ENCODE measurements at regions not wholly inside any gene's neighbourhood (a gene's known extent, or its start where the extent isn't known, plus 50 kb on each side); places are given as distances from the start of the nearest gene placed in this dataset.

DNA sequence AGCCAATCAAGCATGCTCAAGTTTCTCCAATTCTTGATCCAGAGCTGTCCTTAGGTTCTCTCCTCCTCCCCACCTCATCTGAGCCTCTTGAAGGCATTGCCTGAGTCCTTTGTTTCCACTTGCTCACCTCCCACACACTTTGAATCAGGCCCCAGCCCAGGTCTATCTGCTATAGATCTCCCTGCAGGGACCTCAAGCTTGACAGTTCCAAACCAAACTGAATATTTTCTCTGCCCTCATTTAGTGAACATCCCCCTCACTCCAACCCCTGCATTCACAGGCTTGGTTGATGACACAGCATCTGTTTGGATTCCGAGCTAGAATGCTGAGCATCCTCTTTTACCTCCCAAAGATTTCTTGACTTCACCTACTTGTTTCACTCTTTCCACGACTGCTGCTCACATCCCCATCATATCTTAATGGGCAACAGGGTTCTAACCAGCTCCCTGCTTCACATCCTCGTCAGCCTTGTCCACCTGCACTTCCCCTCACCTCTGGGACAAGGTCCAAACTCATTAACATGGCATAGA is 474.5 kb downstream of the ZSWIM6 start:
- 69% methylated on average over 3 of the region's 3 CpGs for WGBS (ENCODE audit: insufficient coverage)
- H3K4me3 Mint-ChIP-seq = no peak overlapping the region

DNA sequence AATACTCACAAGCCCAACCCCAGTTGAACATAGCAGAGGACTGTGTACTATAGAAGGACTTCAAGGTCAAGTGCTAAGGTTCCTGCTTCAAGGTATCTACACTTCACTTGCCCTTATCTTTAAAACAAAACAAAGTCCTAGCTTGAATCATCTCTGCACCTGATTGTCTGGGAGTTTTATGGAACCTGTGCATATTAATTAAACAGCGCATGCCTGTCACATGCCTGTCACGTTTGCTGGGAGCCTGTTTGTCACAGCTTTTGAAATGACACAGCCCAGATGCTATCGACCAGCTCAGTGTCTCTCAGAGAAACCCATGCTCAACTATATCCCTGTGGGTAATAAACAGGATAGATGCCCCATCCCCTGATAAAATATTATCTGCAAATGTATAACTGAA is 476.0 kb downstream of the ZSWIM6 start:
- Histone ChIP-seq H3K27me3 (ENCODE audit: control insufficient read depth, insufficient read depth, low read length) (no peaks in the 10 kb centered on the region), H3K4me1 (ENCODE audit: control insufficient read depth, insufficient read depth, low read length) (no peaks in the 10 kb centered on the region), H3K9me3 (ENCODE audit: control insufficient read depth, insufficient read depth, low read length) (no peaks in the 10 kb centered on the region), H3K36me3 (ENCODE audit: control insufficient read depth, insufficient read depth, low read length) (no peaks in the 10 kb centered on the region), H3K4me3 (ENCODE audit: low read length) (no peak overlapping the region), H3K27ac (ENCODE audit: low read length) (no peak overlapping the region)
- intact Hi-C loops (cut with micrococcal nuclease) = no loop called here
- TF ChIP-seq, protein P1, sequence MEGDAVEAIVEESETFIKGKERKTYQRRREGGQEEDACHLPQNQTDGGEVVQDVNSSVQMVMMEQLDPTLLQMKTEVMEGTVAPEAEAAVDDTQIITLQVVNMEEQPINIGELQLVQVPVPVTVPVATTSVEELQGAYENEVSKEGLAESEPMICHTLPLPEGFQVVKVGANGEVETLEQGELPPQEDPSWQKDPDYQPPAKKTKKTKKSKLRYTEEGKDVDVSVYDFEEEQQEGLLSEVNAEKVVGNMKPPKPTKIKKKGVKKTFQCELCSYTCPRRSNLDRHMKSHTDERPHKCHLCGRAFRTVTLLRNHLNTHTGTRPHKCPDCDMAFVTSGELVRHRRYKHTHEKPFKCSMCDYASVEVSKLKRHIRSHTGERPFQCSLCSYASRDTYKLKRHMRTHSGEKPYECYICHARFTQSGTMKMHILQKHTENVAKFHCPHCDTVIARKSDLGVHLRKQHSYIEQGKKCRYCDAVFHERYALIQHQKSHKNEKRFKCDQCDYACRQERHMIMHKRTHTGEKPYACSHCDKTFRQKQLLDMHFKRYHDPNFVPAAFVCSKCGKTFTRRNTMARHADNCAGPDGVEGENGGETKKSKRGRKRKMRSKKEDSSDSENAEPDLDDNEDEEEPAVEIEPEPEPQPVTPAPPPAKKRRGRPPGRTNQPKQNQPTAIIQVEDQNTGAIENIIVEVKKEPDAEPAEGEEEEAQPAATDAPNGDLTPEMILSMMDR (IDR thresholded peaks at IDR 0.05) = no peak
- Mint-ChIP-seq H3K4me3 (no peak overlapping the region), H3K27ac (no peak overlapping the region), H3K9me3 (peaks cover 0 to 2% of the 10 kb centered on the region in 2 donors), H3K36me3 (no peaks in the 10 kb centered on the region), H3K27me3 (ENCODE audit: low read depth in 2 of 2) (peaks cover 0 to 4% of the 10 kb centered on the region in 2 donors), H3K4me1 (no peaks in the 10 kb centered on the region)
- no peak for DNase-seq
- ATAC-seq = no peak
- 89% methylated on average over 3 of the region's 3 CpGs for WGBS (ENCODE audit: insufficient coverage)

More for the DNA sequence above, 474.5 kb downstream of the ZSWIM6 start:
- no peak overlapping the region for H3K4me3 ChIP-seq (ENCODE audit: low read length)
- no peak for ATAC-seq
- Mint-ChIP-seq H3K36me3 (no peaks in the 10 kb centered on the region), H3K9me3 (peaks cover 0 to 3% of the 10 kb centered on the region in 2 donors), H3K27ac (no peak overlapping the region), H3K4me1 (no peaks in the 10 kb centered on the region), H3K27me3 (ENCODE audit: low read depth in 2 of 2) (peaks cover 0 to 4% of the 10 kb centered on the region in 2 donors)
- no peaks in the 10 kb centered on the region for H3K36me3 ChIP-seq (ENCODE audit: control insufficient read depth, insufficient read depth, low read length)
- H3K27me3 ChIP-seq (ENCODE audit: control insufficient read depth, insufficient read depth, low read length) = no peaks in the 10 kb centered on the region
- TF ChIP-seq, protein P1 (IDR thresholded peaks at IDR 0.05) = no peak
- H3K27ac ChIP-seq (ENCODE audit: low read length) = no peak overlapping the region
- no peaks in the 10 kb centered on the region for H3K9me3 ChIP-seq (ENCODE audit: control insufficient read depth, insufficient read depth, low read length)
- intact Hi-C loops (cut with micrococcal nuclease) = no loop called here
- DNase-seq = no peak
- H3K4me1 ChIP-seq (ENCODE audit: control insufficient read depth, insufficient read depth, low read length) = no peaks in the 10 kb centered on the region

DNA sequence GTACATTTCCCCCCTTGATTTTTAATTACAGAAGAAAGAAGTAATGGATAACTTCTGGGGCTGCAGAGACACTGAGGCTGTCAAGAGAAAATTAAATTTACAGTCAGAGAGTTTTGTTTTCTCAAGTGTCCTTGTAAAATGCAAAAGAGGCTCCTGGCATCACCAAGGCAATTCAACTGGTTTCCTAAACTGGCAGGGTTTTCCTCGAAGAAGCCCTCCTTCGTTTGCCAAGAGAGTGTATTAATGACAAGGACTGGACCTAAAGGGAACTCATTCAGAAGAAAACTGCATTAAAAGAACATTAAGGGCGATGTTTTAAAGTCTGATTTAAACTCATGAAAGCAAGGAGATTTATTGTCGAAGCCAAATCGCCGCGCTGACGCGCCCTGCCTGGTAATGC is 476.9 kb downstream of the ZSWIM6 start:
- ATAC-seq (no peak), DNase-seq (no peak)
- H3K4me1 Mint-ChIP-seq = no peaks in the 10 kb centered on the region
- peaks cover 0 to 4% of the 10 kb centered on the region in 2 donors for H3K27me3 Mint-ChIP-seq (ENCODE audit: low read depth in 2 of 2)
- peaks cover 0 to 2% of the 10 kb centered on the region in 2 donors for H3K9me3 Mint-ChIP-seq
- Histone ChIP-seq H3K27me3 (ENCODE audit: control insufficient read depth, insufficient read depth, low read length) (no peaks in the 10 kb centered on the region), H3K9me3 (ENCODE audit: control insufficient read depth, insufficient read depth, low read length) (no peaks in the 10 kb centered on the region), H3K4me3 (ENCODE audit: low read length) (no peak overlapping the region), H3K4me1 (ENCODE audit: control insufficient read depth, insufficient read depth, low read length) (no peaks in the 10 kb centered on the region), H3K36me3 (ENCODE audit: control insufficient read depth, insufficient read depth, low read length) (no peaks in the 10 kb centered on the region), H3K27ac (ENCODE audit: low read length) (no peak overlapping the region)
- WGBS (ENCODE audit: insufficient coverage) = 94% methylated on average over 9 of the region's 9 CpGs
- intact Hi-C loops (cut with micrococcal nuclease) = no loop called here
- H3K27ac Mint-ChIP-seq = no peak overlapping the region
- no peak overlapping the region for H3K4me3 Mint-ChIP-seq
- TF ChIP-seq, protein P1 (IDR thresholded peaks at IDR 0.05) = no peak
- no peaks in the 10 kb centered on the region for H3K36me3 Mint-ChIP-seq

DNA sequence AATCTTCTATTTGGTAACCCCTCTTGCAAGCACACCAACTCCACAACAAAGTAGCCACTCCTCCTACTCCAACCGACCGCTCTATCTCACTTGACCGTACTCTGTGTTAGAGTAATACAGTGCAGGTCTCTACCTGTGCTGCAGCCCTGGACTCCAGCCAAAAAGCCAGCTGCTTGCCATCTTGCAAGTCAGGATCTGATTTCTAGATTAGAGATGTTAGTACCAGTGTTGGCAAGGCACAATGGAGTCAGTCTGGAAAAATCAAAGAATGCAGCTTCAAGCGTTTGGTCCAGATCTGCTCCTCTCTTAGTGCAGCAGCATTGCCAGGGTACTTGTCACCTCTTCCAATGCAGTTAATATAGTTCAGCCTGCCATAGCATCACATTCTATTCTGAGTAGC is 477.6 kb downstream of the ZSWIM6 start:
- Mint-ChIP-seq H3K36me3 (no peaks in the 10 kb centered on the region), H3K9me3 (peaks cover 0 to 2% of the 10 kb centered on the region in 2 donors), H3K27ac (no peak overlapping the region), H3K4me3 (no peak overlapping the region), H3K27me3 (ENCODE audit: low read depth in 2 of 2) (peaks cover 0 to 4% of the 10 kb centered on the region in 2 donors), H3K4me1 (no peaks in the 10 kb centered on the region)
- TF ChIP-seq, protein P1 (IDR thresholded peaks at IDR 0.05) = no peak
- 98% methylated on average over 4 of the region's 4 CpGs for WGBS (ENCODE audit: insufficient coverage)
- intact Hi-C loops (cut with micrococcal nuclease) = no loop called here
- Histone ChIP-seq H3K4me3 (ENCODE audit: low read length) (no peak overlapping the region), H3K4me1 (ENCODE audit: control insufficient read depth, insufficient read depth, low read length) (no peaks in the 10 kb centered on the region), H3K27me3 (ENCODE audit: control insufficient read depth, insufficient read depth, low read length) (no peaks in the 10 kb centered on the region), H3K36me3 (ENCODE audit: control insufficient read depth, insufficient read depth, low read length) (no peaks in the 10 kb centered on the region), H3K27ac (ENCODE audit: low read length) (no peak overlapping the region), H3K9me3 (ENCODE audit: control insufficient read depth, insufficient read depth, low read length) (no peaks in the 10 kb centered on the region)
- DNase-seq (no peak), ATAC-seq (no peak)

All from natural killer cell (primary cell).